ENCODE measurements at regions not wholly inside any gene's neighbourhood (a gene's known extent, or its start where the extent isn't known, plus 50 kb on each side); places are given as distances from the start of the nearest gene placed in this dataset.

DNA sequence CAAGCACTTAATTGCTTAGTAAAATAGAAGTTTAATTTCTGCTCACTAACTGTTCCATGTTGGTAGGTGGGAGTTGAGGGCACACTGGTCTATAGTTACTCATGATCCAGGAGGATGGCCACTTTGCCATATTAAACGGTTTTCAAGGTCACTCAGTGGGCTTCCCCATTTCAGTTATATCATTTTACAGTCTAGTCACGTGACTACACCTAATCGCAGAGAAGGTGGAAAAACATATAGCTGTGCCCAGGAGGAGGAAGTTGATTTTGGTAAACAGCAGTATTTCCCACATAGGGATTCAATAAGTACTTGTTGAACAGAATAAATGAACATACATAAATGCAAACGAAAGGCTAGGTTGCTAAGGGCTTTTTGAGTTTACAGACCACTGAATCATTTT is 541.1 kb upstream of the CAMK1G start:
- FAIRE-seq, result no peak
- TF ChIP-seq POU2F2 (IDR thresholded peaks at IDR 0.05; ENCODE audit: low read depth, low read length) (no peak), SPI1 (IDR thresholded peaks at IDR 0.05; ENCODE audit: low read depth, low read length) (no peak), TAF1 (IDR thresholded peaks at IDR 0.05; ENCODE audit: low read depth, low read length) (no peak), POLR2A (IDR thresholded peaks at IDR 0.05; ENCODE audit: low read depth, low read length) (no peak), PAX5 (IDR thresholded peaks at IDR 0.05; ENCODE audit: insufficient read depth, low read length, severe bottlenecking) (no peak), POLR2AphosphoS5 (IDR thresholded peaks at IDR 0.05; ENCODE audit: low read depth, low read length) (no peak)
- DNase-seq (ENCODE audit: insufficient read length, low spot score), result no peak

DNA sequence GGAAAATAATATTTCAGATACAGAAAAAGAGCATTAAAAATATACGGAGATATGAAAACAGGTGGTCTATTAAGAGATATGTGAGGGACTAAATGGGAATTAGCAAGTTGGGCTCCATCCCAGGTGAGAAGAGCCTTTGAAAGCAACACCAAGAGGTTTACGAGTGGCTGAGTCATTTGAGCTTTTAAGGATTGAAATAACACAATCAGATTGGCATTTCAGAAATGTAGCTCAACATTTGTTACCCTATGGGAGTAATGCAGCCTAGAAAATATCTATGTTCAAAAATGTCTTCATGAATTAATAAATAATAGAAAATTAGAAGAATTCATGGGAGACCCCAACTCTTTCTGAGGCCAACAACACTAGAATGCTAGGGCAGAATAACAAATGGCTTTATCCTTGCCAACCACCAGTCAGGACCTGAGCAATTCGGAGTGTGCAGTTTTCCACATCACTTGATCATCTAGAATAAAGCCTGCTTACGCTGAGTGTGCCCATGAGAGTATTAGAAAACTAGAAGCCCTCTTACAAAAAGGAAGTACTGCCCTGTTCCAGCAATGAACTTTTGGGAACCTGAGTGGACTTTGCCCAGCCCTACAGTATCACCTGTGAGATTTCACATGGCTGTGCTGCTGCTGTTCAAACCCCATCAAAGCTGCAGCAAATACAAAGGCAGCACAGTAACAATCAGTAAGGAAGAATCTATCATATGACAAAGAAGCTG is 538.0 kb upstream of the CAMK1G start:
- TF ChIP-seq POLR2AphosphoS5 (IDR thresholded peaks at IDR 0.05; ENCODE audit: low read depth, low read length), result no peak
- no peak for TF ChIP-seq POU2F2 (IDR thresholded peaks at IDR 0.05; ENCODE audit: low read depth, low read length)
- no peak for TF ChIP-seq POLR2A (IDR thresholded peaks at IDR 0.05; ENCODE audit: low read depth, low read length)
- TF ChIP-seq PAX5 (IDR thresholded peaks at IDR 0.05; ENCODE audit: insufficient read depth, low read length, severe bottlenecking), result no peak
- no peak for FAIRE-seq
- no peak for DNase-seq (ENCODE audit: insufficient read length, low spot score)

DNA sequence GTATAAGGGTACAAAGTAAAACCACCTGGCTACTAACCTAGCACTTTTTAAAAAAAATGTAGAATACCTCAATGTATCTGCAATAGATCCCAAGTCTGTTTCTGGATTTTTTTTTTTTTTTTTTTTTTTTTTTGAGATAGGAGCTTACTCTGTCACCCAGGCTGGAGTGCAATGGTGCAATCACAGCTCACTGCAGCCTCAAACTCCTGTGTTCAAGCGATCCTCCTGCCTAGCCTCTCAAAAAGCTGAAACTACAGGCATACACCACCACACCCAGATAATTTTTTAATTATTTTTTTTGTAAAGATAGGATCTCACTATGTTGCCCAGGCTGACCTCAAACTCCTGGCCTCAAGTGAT is 537.5 kb upstream of the CAMK1G start:
- no peak for TF ChIP-seq POLR2A (IDR thresholded peaks at IDR 0.05; ENCODE audit: low read depth, low read length)
- no peak for TF ChIP-seq POLR2AphosphoS5 (IDR thresholded peaks at IDR 0.05; ENCODE audit: low read depth, low read length)
- no peak for TF ChIP-seq PAX5 (IDR thresholded peaks at IDR 0.05; ENCODE audit: insufficient read depth, low read length, severe bottlenecking)
- no peak for TF ChIP-seq SPI1 (IDR thresholded peaks at IDR 0.05; ENCODE audit: low read depth, low read length)
- TF ChIP-seq POU2F2 (IDR thresholded peaks at IDR 0.05; ENCODE audit: low read depth, low read length), result no peak
- TF ChIP-seq TAF1 (IDR thresholded peaks at IDR 0.05; ENCODE audit: low read depth, low read length), result no peak
- no peak for FAIRE-seq
- no peak for DNase-seq (ENCODE audit: insufficient read length, low spot score)

DNA sequence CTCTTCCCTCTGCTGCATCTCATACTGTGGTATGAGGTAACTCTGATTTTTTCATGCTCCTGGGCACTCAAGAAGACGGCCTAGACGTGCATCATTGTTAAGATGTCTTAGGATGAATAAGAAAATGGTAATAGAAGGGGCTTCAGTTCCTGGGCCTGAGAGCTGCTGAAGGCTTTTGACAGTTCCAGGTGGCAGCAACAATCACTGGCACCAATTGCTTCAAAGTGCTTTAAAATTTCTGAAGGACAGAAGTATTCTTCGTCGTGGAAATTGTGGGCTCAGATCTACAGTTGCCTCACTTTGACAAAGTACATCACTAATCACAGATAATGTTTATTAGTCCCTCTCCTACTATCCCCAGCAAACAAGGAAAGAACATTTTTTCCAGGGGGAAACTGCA is 536.6 kb upstream of the CAMK1G start:
- TF ChIP-seq POU2F2 (IDR thresholded peaks at IDR 0.05; ENCODE audit: low read depth, low read length), result no peak
- no peak for TF ChIP-seq POLR2AphosphoS5 (IDR thresholded peaks at IDR 0.05; ENCODE audit: low read depth, low read length)
- TF ChIP-seq SPI1 (IDR thresholded peaks at IDR 0.05; ENCODE audit: low read depth, low read length), result no peak
- TF ChIP-seq PAX5 (IDR thresholded peaks at IDR 0.05; ENCODE audit: insufficient read depth, low read length, severe bottlenecking), result no peak
- no peak for TF ChIP-seq POLR2A (IDR thresholded peaks at IDR 0.05; ENCODE audit: low read depth, low read length)
- no peak for TF ChIP-seq TAF1 (IDR thresholded peaks at IDR 0.05; ENCODE audit: low read depth, low read length)
- FAIRE-seq (no peak), DNase-seq (ENCODE audit: insufficient read length, low spot score) (no peak)

DNA sequence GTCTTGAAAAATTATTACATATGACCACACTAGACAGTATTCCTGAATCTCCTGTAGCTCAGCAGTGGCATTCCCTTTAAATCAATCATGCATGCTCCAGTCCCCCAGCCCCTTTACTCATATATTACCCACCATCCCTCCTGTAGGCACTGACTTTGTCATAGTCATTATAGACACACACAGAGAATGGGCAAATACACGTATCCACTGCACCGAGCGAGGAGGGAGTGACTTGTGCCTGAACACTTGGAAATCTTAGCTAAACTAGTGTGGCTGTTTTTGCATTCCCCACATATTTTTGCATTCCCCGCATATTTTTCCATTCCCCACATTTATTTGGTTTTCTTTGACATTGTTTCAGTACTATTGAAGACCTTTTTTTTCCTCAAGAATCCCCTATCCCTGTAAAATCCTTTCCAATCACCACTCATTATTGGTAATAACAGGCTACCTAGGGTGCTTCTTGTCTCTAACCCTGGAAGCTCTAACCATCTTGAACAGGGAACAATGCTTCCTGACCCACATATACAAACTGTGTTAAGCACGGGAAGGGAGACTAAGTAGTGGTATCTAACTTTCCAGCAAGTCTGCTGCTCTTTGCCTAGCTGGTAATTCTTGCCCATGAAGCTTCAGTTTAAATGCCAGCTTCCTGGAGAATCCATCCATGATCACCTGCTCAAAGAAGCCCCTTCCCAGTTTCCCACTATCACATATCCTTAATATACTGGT is 534.4 kb upstream of the CAMK1G start:
- TF ChIP-seq PAX5 (IDR thresholded peaks at IDR 0.05; ENCODE audit: insufficient read depth, low read length, severe bottlenecking) (no peak), POLR2A (IDR thresholded peaks at IDR 0.05; ENCODE audit: low read depth, low read length) (no peak), POU2F2 (IDR thresholded peaks at IDR 0.05; ENCODE audit: low read depth, low read length) (no peak), SPI1 (IDR thresholded peaks at IDR 0.05; ENCODE audit: low read depth, low read length) (no peak), POLR2AphosphoS5 (IDR thresholded peaks at IDR 0.05; ENCODE audit: low read depth, low read length) (no peak), TAF1 (IDR thresholded peaks at IDR 0.05; ENCODE audit: low read depth, low read length) (no peak)
- no peak for FAIRE-seq
- DNase-seq (ENCODE audit: insufficient read length, low spot score), result no peak

DNA sequence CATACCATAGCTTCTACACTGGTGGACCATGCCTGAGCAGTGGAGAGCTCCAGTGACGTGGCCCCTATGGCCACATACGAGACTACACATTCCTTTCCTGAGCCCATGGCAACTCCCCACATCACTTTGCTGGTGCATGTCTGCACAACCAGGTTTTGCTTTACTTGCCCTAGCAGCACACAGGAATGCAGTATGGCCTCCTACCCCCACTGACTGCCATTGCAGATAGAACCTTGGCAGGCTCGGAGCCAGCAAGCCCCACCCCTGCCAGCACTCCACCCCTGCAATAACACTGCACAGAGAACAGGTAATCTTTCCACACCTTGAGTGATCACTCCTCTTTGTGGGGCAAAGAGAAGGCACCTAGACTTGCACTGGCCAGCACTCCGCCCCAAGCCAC is 531.9 kb upstream of the CAMK1G start:
- TF ChIP-seq PAX5 (IDR thresholded peaks at IDR 0.05; ENCODE audit: insufficient read depth, low read length, severe bottlenecking), result no peak
- TF ChIP-seq POLR2A (IDR thresholded peaks at IDR 0.05; ENCODE audit: low read depth, low read length), result no peak
- TF ChIP-seq TAF1 (IDR thresholded peaks at IDR 0.05; ENCODE audit: low read depth, low read length), result no peak
- TF ChIP-seq SPI1 (IDR thresholded peaks at IDR 0.05; ENCODE audit: low read depth, low read length), result no peak
- no peak for TF ChIP-seq POU2F2 (IDR thresholded peaks at IDR 0.05; ENCODE audit: low read depth, low read length)
- no peak for TF ChIP-seq POLR2AphosphoS5 (IDR thresholded peaks at IDR 0.05; ENCODE audit: low read depth, low read length)
- DNase-seq (ENCODE audit: insufficient read length, low spot score), result no peak
- no peak for FAIRE-seq

DNA sequence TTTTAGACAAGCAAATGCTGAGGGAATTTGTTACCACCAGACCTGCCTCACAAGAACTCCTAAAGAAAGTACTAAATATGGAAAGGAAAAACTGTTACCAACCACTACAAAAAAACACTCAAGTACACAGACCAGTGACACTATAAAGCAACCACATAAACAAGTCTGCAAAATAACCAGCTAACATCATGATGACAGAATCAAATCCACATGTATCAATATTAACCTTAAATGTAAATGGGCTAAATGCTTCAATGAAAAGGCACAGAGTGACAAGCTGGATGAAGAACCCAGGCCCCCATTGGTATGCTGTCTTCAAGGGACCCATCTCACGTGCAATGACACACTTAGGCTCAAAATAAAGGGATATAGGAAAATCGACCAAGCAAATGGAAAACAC is 529.9 kb upstream of the CAMK1G start:
- TF ChIP-seq TAF1 (IDR thresholded peaks at IDR 0.05; ENCODE audit: low read depth, low read length), result no peak
- TF ChIP-seq SPI1 (IDR thresholded peaks at IDR 0.05; ENCODE audit: low read depth, low read length), result no peak
- no peak for TF ChIP-seq POU2F2 (IDR thresholded peaks at IDR 0.05; ENCODE audit: low read depth, low read length)
- no peak for TF ChIP-seq PAX5 (IDR thresholded peaks at IDR 0.05; ENCODE audit: insufficient read depth, low read length, severe bottlenecking)
- no peak for TF ChIP-seq POLR2A (IDR thresholded peaks at IDR 0.05; ENCODE audit: low read depth, low read length)
- TF ChIP-seq POLR2AphosphoS5 (IDR thresholded peaks at IDR 0.05; ENCODE audit: low read depth, low read length), result no peak
- DNase-seq (ENCODE audit: insufficient read length, low spot score), result no peak
- no peak for FAIRE-seq

DNA sequence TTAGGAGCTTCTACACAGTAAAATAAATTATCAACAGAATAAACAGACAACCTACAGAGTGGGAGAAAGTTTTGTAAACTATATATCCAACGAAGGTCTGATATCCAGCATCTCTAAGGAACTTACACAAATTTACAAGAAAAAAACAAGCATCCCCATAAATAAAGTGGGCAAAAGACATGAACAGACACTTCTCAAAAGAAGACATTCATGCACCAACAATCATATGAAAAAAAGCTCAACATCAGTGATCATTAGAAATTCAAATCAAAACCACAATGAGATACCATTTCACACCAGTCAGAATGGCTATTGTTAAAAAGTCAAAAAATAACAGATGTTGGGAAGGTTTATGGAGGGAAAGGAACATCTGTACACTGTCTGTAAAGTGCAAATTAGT is 526.4 kb upstream of the CAMK1G start:
- no peak for FAIRE-seq
- TF ChIP-seq TAF1 (IDR thresholded peaks at IDR 0.05; ENCODE audit: low read depth, low read length) (no peak), PAX5 (IDR thresholded peaks at IDR 0.05; ENCODE audit: insufficient read depth, low read length, severe bottlenecking) (no peak), POLR2A (IDR thresholded peaks at IDR 0.05; ENCODE audit: low read depth, low read length) (no peak), POU2F2 (IDR thresholded peaks at IDR 0.05; ENCODE audit: low read depth, low read length) (no peak), SPI1 (IDR thresholded peaks at IDR 0.05; ENCODE audit: low read depth, low read length) (no peak), POLR2AphosphoS5 (IDR thresholded peaks at IDR 0.05; ENCODE audit: low read depth, low read length) (no peak)
- no peak for DNase-seq (ENCODE audit: insufficient read length, low spot score)

DNA sequence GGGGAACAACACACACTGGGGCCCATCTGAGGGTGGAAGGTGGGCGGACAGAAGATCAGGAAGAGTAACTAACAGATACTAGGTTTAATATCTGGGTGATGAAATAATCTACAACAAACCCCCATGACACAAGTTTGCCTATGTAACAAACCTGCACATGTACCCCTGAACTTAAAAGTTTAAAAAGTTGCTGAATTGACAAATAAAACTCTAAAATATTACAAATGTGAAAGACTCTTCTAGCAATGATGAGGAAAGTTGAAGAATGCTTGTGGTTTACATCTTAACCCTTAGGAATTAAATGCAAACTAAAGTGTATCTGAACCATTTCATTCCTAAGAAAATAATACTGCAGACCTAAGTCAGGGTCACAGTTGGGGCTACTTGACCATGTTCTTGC is 525.6 kb upstream of the CAMK1G start:
- DNase-seq (ENCODE audit: insufficient read length, low spot score), result no peak

More for the DNA sequence above, 525.6 kb upstream of the CAMK1G start:
- no peak for FAIRE-seq
- no peak for TF ChIP-seq POU2F2 (IDR thresholded peaks at IDR 0.05; ENCODE audit: low read depth, low read length)
- TF ChIP-seq PAX5 (IDR thresholded peaks at IDR 0.05; ENCODE audit: insufficient read depth, low read length, severe bottlenecking), result no peak
- TF ChIP-seq TAF1 (IDR thresholded peaks at IDR 0.05; ENCODE audit: low read depth, low read length), result no peak
- TF ChIP-seq SPI1 (IDR thresholded peaks at IDR 0.05; ENCODE audit: low read depth, low read length), result no peak
- no peak for TF ChIP-seq POLR2A (IDR thresholded peaks at IDR 0.05; ENCODE audit: low read depth, low read length)

Data from GM12891 (cell line).